GM21619 (cell line): ENCODE measurements at regions not wholly inside any gene's neighbourhood (a gene's known extent, or its start where the extent isn't known, plus 50 kb on each side); places are given as distances from the start of the nearest gene placed in this dataset.

Source experiments
- ATAC-seq: cut with Tn5 transposase; IDR thresholded peaks from one replicate; pipeline ENCODE4 v1.9.1; 2021; ENCODE audit not compliant: unreplicated experiment

- no peak for ATAC-seq
Observed at GRCh38 chr13:82850644-82851043, 1031.6 kb downstream of the SLITRK1 start.

GRCh38 chr13:82848766-82849165 is 1033.5 kb downstream of the SLITRK1 start:
- ATAC-seq = no peak

- ATAC-seq = no peak
Observed at GRCh38 chr13:82847595-82847994, 1034.7 kb downstream of the SLITRK1 start.

- ATAC-seq = no peak
Observed at GRCh38 chr13:82833923-82834322, 1048.4 kb downstream of the SLITRK1 start.

- no peak for ATAC-seq
Observed at GRCh38 chr13:82829040-82829439, 1053.2 kb downstream of the SLITRK1 start.

GRCh38 chr13:82827724-82828123 is 1054.5 kb downstream of the SLITRK1 start:
- ATAC-seq = no peak

GRCh38 chr13:82822935-82823334 is 1059.3 kb downstream of the SLITRK1 start:
- ATAC-seq = no peak

- no peak for ATAC-seq
Observed at GRCh38 chr13:82817133-82817532, 1065.1 kb downstream of the SLITRK1 start.

- ATAC-seq = no peak
Observed at GRCh38 chr13:82815791-82816190, 1066.5 kb downstream of the SLITRK1 start.

- no peak for ATAC-seq
Observed at GRCh38 chr13:82803341-82803740, 1078.9 kb downstream of the SLITRK1 start.

GRCh38 chr13:82802528-82802927 is 1079.7 kb downstream of the SLITRK1 start:
- ATAC-seq = no peak

- no peak for ATAC-seq
Observed at GRCh38 chr13:82800391-82800790, 1081.9 kb downstream of the SLITRK1 start.

GRCh38 chr13:82797876-82798275 is 1084.4 kb downstream of the SLITRK1 start:
- no peak for ATAC-seq

- ATAC-seq = no peak
Observed at GRCh38 chr13:82791035-82791434, 1091.2 kb downstream of the SLITRK1 start.

- ATAC-seq = no peak
Observed at GRCh38 chr13:82772816-82773215, 1109.5 kb downstream of the SLITRK1 start.

GRCh38 chr13:82766732-82767321 is 1115.4 kb downstream of the SLITRK1 start:
- ATAC-seq = no peak

- no peak for ATAC-seq
Observed at GRCh38 chr13:82758044-82758443, 1124.2 kb downstream of the SLITRK1 start.

GRCh38 chr13:82751206-82751605 is 1131.1 kb downstream of the SLITRK1 start:
- no peak for ATAC-seq

- ATAC-seq = no peak
Observed at GRCh38 chr13:82749551-82749950, 1132.7 kb downstream of the SLITRK1 start.

- no peak for ATAC-seq
Observed at GRCh38 chr13:82747958-82748357, 1134.3 kb downstream of the SLITRK1 start.

- ATAC-seq = no peak
Observed at GRCh38 chr13:82747291-82747690, 1135.0 kb downstream of the SLITRK1 start.

- ATAC-seq = no peak
Observed at GRCh38 chr13:82740442-82740841, 1141.8 kb downstream of the SLITRK1 start.

GRCh38 chr13:82739881-82740280 is 1142.4 kb downstream of the SLITRK1 start:
- ATAC-seq = no peak
